CD4-positive, alpha-beta T cell treated with Interleukin-2 at 100 ng/mL for 4 hours (primary cell): ENCODE measurements at regions not wholly inside any gene's neighbourhood (a gene's known extent, or its start where the extent isn't known, plus 50 kb on each side); places are given as distances from the start of the nearest gene placed in this dataset.
"Not testable (repeated sequence)": the region's sequence is repeated elsewhere in the genome, so short reads cannot be mapped to it uniquely, and the experiment has no call there.

Experiments used
- DNase-seq: peaks from one replicate; pipeline ENCODE4 v3.0.0-alpha.2; 2020; ENCODE audit warnings: low spot score

DNA sequence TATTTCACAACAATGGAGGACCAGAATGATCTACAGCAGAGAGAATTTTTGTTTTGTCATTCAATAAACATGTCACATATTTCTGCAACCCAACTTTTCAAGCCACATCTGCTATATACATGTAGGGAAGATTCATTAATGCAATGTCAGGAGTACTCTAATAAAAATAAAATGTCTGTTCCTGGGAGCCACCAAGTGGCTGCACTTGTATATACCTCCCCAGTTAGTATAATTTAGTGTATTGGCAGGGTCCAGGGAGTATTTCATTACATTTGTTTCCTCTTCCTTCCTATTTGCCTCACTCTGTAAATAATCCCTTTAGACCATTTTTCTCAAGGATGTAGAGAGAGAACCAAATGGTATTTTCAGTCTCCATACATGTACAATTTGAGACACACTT lies 1169.0 kb downstream of the DIAPH3 start:
- no peak for DNase-seq

- DNase-seq: no peak
Measured at GRCh38 chr13:58998716-58999115, 1165.0 kb downstream of the DIAPH3 start.

DNA sequence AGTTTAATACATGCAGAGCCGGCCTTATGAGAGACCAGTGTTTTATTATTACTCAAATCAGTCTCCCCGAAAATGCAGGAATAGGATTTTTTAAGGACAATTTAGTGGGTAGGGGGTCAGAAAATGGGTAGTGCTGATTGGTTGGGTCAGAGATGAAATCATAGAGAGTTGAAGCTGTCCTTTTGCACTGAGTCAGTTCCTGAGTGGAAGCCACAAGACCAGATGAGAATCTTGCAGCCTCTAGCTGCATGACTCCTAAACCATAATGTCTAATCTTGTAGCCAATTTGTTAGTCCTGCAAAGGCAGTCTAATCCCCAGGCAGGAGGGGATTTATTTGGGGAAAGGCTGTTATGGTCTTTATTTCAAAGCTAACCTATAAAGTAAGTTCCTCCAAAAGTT lies 1163.9 kb downstream of the DIAPH3 start:
- no peak for DNase-seq

- no peak for DNase-seq
Measured at GRCh38 chr13:59000770-59001169, 1163.0 kb downstream of the DIAPH3 start.

DNA sequence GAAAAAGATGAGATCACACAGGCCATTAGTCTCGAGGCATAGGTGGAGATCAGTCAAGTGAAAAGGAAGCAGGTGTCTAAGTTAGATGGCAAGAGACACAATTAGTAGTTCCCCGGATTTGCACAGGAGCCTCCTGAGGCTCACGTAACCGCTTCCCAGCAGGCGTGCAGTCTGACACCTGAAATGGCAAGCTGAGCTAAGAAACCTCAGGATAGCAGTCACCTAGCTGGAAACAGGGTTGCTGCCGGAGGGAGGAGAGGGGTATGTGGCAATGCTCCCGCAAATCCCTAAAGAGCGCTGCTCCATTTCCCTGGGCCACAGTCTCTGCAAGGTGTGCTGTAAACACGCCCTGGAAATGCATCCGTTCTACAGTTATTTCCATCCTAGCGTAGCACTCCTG lies 1151.0 kb downstream of the DIAPH3 start:
- DNase-seq: no peak

DNA sequence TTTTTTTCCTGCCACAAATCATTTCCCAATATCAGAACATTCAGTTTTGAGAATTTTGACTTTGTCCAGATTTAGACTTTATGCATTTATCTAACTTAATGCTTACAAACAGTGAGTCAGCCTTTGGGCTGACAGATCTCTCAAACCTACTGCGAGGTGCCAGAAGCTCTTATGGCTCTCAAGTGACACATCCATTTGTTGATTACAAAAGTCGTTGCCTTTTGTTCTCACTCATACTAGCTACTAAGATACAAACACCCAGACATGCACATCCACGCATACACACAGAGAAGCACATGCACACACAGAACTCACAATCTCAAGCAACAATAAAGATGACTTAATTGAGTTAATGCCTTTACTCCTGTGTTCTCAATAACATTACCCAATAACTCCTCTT lies 1147.5 kb downstream of the DIAPH3 start:
- DNase-seq: no peak

DNA sequence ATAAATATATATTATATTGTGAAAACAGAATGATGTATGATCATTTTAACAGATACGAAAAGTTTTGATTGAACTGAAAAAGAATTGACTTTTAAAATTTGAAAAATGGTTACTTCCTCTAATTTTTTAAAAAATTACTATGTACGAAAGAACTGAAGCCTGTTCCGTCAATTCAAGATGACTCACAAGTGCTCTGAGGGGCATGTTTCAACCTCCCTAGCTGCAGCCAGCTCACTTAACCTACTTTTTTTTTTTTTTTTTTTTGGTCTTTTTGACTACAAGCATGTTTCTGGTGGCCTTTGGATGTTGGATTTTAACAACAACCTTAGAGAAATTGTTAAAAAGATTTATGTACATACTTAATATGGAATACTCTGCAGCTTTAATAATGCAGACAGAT lies 1139.3 kb downstream of the DIAPH3 start:
- no peak for DNase-seq

GRCh38 chr13:59034198-59034597 lies 1129.5 kb downstream of the DIAPH3 start:
- no peak for DNase-seq

- no peak for DNase-seq
Measured at GRCh38 chr13:59038824-59039223, 1124.9 kb downstream of the DIAPH3 start.

DNA sequence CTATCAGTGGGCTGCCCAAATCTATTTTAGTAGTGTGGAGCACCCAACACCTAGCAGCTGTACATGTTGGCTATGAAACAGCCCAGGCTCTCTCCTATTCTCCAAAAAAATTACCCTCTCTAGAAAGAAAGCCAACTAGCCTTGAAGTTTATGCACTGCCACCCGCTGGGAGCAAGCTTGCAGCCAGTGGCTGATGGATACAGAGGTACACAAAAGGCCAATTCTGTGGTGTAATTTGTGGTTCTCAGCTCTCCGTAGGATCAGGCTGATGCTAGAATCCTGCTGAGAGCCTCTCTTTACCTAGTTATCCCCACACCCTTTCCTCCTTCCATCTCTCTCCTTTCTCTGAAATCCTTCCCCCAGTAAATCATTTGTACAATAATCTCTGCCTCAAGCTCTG lies 1120.7 kb downstream of the DIAPH3 start:
- DNase-seq: no peak

GRCh38 chr13:59047546-59047945 lies 1116.2 kb downstream of the DIAPH3 start:
- no peak for DNase-seq

DNA sequence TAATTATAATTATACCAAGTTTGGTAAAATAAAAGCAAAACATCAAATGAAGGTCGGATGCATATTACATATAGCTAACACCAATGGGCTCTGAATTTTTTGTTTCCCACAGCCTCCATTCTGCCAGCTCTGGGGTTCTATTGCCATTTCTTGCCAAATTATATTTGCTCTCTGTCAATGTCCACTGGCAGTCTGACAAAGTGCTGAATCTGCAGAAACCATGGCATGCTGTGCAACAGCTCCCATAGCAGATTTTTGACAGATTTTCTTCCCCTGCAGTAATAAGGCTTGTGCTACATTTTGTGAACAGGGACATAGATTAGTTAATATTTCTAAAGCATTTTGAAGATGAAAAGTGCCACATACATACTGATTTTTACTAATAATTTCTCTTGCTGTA lies 1102.1 kb downstream of the DIAPH3 start:
- DNase-seq: no peak

DNA sequence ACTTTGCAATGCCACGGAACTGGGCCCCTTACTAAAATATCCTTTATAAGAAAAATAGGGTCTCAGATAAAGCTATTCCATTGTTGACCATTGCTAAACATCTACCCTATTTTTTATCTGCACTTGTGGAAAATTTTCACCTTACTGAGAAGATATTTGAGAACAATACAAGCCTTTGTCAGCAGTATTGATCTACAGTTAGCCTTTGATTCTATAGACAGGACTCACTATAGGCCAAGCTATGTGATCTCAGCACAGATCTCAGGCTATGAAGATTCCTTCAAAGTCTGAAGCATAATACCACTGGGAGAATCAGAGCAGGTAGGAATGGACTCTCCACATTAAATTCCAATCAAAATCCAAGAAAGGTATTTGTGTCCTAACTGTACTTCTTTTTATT lies 1099.7 kb downstream of the DIAPH3 start:
- no peak for DNase-seq

DNA sequence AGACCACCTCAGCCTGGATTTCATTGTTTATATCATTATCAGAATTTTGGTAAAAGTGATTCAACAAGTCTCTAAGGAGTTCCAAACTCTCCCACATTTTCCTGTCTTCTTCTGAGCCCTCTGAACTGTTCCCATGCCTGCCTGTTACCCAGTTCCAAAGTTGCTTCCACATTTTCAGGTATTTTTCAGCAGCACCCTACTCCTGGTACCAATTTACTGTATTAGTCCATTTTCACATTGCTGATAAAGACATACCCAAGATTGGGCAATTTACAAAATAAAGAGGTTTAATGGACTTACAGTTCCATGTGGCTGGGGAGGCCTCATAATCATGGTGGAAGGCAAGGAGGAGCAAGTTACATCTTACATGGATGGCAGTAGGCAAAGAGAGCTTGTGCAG lies 1087.3 kb downstream of the DIAPH3 start:
- not testable (repeated sequence) for DNase-seq

- no peak for DNase-seq
Measured at GRCh38 chr13:59086147-59086546, 1077.6 kb downstream of the DIAPH3 start.

DNA sequence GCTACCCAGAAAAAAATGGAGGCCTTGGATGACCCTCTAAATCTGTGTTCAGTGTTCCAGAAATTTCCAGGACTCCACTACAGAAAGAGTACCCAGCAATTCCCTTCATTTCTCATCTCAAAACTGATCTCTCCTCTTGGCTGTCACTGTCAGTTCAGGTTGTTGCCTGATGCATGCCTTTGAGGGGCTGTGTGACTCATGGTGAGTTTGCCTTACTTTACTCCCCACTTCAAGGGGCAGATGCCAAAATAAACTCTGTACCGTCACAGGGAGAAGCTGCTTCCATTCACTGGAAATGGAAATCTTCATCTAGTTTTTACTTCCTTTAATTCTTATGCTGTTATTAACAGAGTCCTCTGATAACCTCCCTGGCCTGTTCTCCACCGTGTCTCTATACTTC lies 1075.0 kb downstream of the DIAPH3 start:
- DNase-seq: no peak

DNA sequence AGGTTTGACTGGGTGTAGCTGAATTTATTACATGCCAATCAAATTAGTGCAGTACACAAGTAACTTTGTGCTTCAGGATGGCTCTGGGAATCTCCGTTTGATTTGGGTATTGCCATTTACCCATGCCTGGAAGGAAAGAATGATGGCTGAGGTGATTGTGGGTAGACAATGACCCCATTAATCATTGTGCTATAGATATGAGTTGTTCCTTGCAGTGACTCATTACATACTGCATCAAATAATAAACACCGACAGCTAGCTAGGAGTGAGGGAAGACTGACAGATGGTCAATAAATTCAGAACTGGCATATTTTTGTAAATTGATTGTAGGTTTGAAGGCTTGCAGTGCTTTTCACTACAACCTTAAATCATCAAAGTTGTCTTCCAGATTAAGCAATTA lies 1069.5 kb downstream of the DIAPH3 start:
- no peak for DNase-seq

DNA sequence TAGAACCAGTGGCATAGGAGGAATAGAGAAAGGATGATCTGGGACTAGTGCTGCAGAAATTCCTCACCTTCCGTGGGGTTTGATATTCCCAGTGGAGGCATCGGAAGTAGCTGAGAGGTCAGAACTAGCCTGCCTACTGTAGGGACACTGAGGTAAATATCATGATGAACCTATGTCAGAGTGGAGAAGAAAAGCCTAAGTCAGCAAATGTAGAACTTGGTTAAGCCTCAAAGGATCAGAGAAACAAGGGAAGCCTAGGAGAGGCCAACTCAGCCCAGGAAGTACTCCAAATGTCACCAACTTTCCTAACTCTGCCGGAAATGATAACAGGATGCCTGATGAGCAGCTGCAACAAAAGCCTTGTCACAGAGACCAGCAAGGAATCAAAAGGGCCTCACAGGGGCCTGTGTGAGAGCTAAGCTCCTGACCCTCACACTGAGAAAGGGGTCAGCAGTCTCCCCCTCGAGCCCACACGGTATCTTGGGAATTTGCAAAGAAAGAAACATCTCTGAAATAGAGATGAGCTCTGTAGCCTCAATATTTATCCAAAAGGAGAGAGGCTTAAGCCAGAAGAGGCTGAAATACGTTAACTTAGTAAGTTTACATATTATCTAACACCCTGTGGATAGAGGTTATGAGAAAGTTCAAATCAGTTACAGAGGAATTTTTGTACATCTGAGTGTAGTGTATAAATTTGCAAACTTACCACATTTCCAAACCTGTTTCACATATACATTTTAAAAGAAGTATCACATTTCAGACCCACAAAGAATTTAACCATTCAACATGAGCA lies 1064.3 kb downstream of the DIAPH3 start:
- DNase-seq: no peak

- no peak for DNase-seq
Measured at GRCh38 chr13:59103004-59103768, 1060.5 kb downstream of the DIAPH3 start.

- no peak for DNase-seq
Measured at GRCh38 chr13:59111751-59112171, 1052.0 kb downstream of the DIAPH3 start.

- DNase-seq: no peak
Measured at GRCh38 chr13:59112221-59112718, 1051.5 kb downstream of the DIAPH3 start.

DNA sequence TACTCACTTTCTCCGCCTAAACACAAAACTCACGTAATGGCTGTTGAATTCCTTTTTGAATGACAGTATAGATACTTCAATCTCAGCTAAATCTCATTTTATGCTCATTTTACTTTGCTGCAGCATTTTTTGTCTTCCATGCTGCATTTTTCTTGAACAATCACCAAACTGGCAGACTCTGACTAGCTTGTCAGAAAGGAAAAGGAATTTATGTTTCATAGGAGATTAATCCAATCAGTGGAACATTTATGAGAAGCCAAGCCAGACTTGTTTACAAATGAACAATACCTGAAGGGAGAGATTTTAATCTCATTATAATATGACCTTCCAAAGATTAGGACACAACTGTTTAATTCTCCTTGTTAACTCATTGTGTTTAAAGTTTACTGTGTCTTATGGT lies 1044.3 kb downstream of the DIAPH3 start:
- DNase-seq: no peak

GRCh38 chr13:59120297-59120843 lies 1043.4 kb downstream of the DIAPH3 start:
- no peak for DNase-seq
